H9 (cell line): ENCODE measurements at regions not wholly inside any gene's neighbourhood (a gene's known extent, or its start where the extent isn't known, plus 50 kb on each side); places are given as distances from the start of the nearest gene placed in this dataset.
"Not testable (repeated sequence)": the region's sequence is repeated elsewhere in the genome, so short reads cannot be mapped to it uniquely, and the experiment has no call there.

Source experiments
- DNase-seq: peaks from one replicate; pipeline ENCODE4 v3.0.0-alpha.2; 2017
- H2AFZ ChIP-seq: one replicate; pipeline ENCODE4 v1.6.1; 2013; ENCODE audit warnings: mild to moderate bottlenecking, low read length, control low read depth, moderate library complexity
- H2AK5ac ChIP-seq: 2 replicates; pipeline ENCODE4 v1.6.1; 2013; ENCODE audit warnings: low read length, control low read depth, mixed read lengths; ENCODE audit not compliant: insufficient read length
- H2BK120ac ChIP-seq: one replicate; pipeline ENCODE4 v1.6.1; 2013; ENCODE audit warnings: low read depth, mild to moderate bottlenecking, low read length, control low read depth, inconsistent platforms; ENCODE audit not compliant: poor library complexity, severe bottlenecking
- H2BK12ac ChIP-seq: 2 replicates; pipeline ENCODE4 v1.6.1; 2013; ENCODE audit warnings: low read length, control low read depth, mixed read lengths, low read depth; ENCODE audit not compliant: insufficient read length
- H2BK15ac ChIP-seq: 2 replicates; pipeline ENCODE4 v1.6.1; 2013; ENCODE audit warnings: low read depth, low read length, control low read depth
- H2BK20ac ChIP-seq: one replicate; pipeline ENCODE4 v1.6.1; 2013; ENCODE audit warnings: low read depth, mild to moderate bottlenecking, low read length, control low read depth, inconsistent platforms; ENCODE audit not compliant: poor library complexity, severe bottlenecking
- H2BK5ac ChIP-seq: 2 replicates; pipeline ENCODE4 v1.6.1; 2013; ENCODE audit warnings: low read length, control low read depth, mixed read lengths; ENCODE audit not compliant: insufficient read length
- H3K14ac ChIP-seq: 2 replicates; pipeline ENCODE4 v1.6.1; 2013; ENCODE audit warnings: low read length, control low read depth; ENCODE audit not compliant: insufficient read depth
- H3K18ac ChIP-seq: 2 replicates; pipeline ENCODE4 v1.6.1; 2013; ENCODE audit warnings: low read depth, mild to moderate bottlenecking, mixed read lengths, low read length, control low read depth; ENCODE audit not compliant: insufficient read length
- H3K23ac ChIP-seq: 2 replicates; pipeline ENCODE4 v1.6.1; 2013; ENCODE audit warnings: low read length, control low read depth, mixed read lengths, low read depth; ENCODE audit not compliant: insufficient read length
- H3K23me2 ChIP-seq: 2 replicates; pipeline ENCODE4 v1.6.1; 2013; ENCODE audit warnings: low read depth, mild to moderate bottlenecking, mixed read lengths, low read length, control low read depth; ENCODE audit not compliant: insufficient read length, poor library complexity, severe bottlenecking
- H3K27ac ChIP-seq: 2 replicates; pipeline ENCODE4 v1.5.1; 2013; ENCODE audit warnings: low read length, control low read depth, mixed read lengths, low read depth; ENCODE audit not compliant: insufficient read length
- H3K27me3 ChIP-seq: 2 replicates; pipeline ENCODE4 v1.6.1; 2013; ENCODE audit warnings: low read length, control low read depth, inconsistent platforms; ENCODE audit not compliant: insufficient read depth
- H3K4ac ChIP-seq: 2 replicates; pipeline ENCODE4 v1.6.1; 2013; ENCODE audit warnings: low read depth, mild to moderate bottlenecking, control low read depth, inconsistent platforms, low read length, moderate library complexity
- H3K4me1 ChIP-seq: 2 replicates; pipeline ENCODE4 v1.6.1; 2013; ENCODE audit warnings: low read length, control low read depth, inconsistent platforms; ENCODE audit not compliant: insufficient read depth
- H3K4me2 ChIP-seq: 2 replicates; pipeline ENCODE4 v1.6.1; 2013; ENCODE audit warnings: low read length, control low read depth, mixed read lengths; ENCODE audit not compliant: insufficient read length, insufficient read depth
- H3K56ac ChIP-seq: 2 replicates; pipeline ENCODE4 v1.6.1; 2013; ENCODE audit warnings: low read depth, mild to moderate bottlenecking, mixed read lengths, low read length, control low read depth; ENCODE audit not compliant: insufficient read length
- H3K79me1 ChIP-seq: 2 replicates; pipeline ENCODE4 v1.6.1; 2013; ENCODE audit warnings: low read depth, mild to moderate bottlenecking, moderate library complexity, low read length, control low read depth, inconsistent platforms; ENCODE audit not compliant: insufficient read depth, poor library complexity, severe bottlenecking
- H3K79me2 ChIP-seq: 2 replicates; pipeline ENCODE4 v1.6.1; 2013; ENCODE audit warnings: low read length, control low read depth, inconsistent platforms; ENCODE audit not compliant: insufficient read depth
- H3K9ac ChIP-seq: 2 replicates; pipeline ENCODE4 v1.6.1; 2013; ENCODE audit warnings: low read length, control low read depth, mixed read lengths; ENCODE audit not compliant: insufficient read length; ENCODE audit errors: extremely low read depth
- H3K9me3 ChIP-seq: one replicate; pipeline ENCODE4 v1.6.1; 2013; ENCODE audit warnings: low read depth, low read length, inconsistent platforms; ENCODE audit not compliant: control insufficient read depth
- H3T11ph ChIP-seq: one replicate; pipeline ENCODE4 v1.6.1; 2013; ENCODE audit warnings: mild to moderate bottlenecking, low read length, control low read depth, inconsistent platforms
- H4K20me1 ChIP-seq: one replicate; pipeline ENCODE4 v1.6.1; 2013; ENCODE audit not compliant: control insufficient read depth, insufficient read length, insufficient read depth
- H4K5ac ChIP-seq: 2 replicates; pipeline ENCODE4 v1.6.1; 2013; ENCODE audit warnings: low read depth, mild to moderate bottlenecking, mixed read lengths, low read length, control low read depth; ENCODE audit not compliant: insufficient read length
- H4K8ac ChIP-seq: replicated peaks from 2 replicates; pipeline ENCODE4 v1.6.1; 2013; ENCODE audit warnings: low read length, control low read depth, mixed read lengths, low read depth; ENCODE audit not compliant: insufficient read length
- H4K91ac ChIP-seq: 2 replicates; pipeline ENCODE4 v1.6.1; 2013; ENCODE audit warnings: low read depth, mild to moderate bottlenecking, moderate library complexity, mixed read lengths, low read length, control low read depth; ENCODE audit not compliant: insufficient read length
- H3K27ac Mint-ChIP-seq, 3 experiments: 2 replicates in 2 of 3; 3 replicates in 1 of 3; pipeline ENCODE4 v1.8.0; 2020 to 2021; ENCODE audit warnings: mixed read lengths in 3 of 3, mild to moderate bottlenecking in 1 of 3, moderate library complexity in 1 of 3
- H3K27me3 Mint-ChIP-seq: 2 replicates; pipeline ENCODE4 v1.8.0; 2021; ENCODE audit warnings: low read depth, mild to moderate bottlenecking, moderate library complexity, mixed read lengths
- H3K36me3 Mint-ChIP-seq, 3 experiments: 2 replicates in 2 of 3; 3 replicates in 1 of 3; pipeline ENCODE4 v1.8.0; 2020 to 2021; ENCODE audit warnings: low read depth in 3 of 3, mixed read lengths in 3 of 3; ENCODE audit not compliant: insufficient read depth in 1 of 3
- H3K4me1 Mint-ChIP-seq, 2 experiments: 2 replicates each; pipeline ENCODE4 v1.8.0; 2020; ENCODE audit warnings: mixed read lengths in 2 of 2
- H3K4me3 Mint-ChIP-seq, 2 experiments: 2 replicates in 1 of 2; 3 replicates in 1 of 2; pipeline ENCODE4 v1.8.0; 2020 to 2021; ENCODE audit warnings: mild to moderate bottlenecking in 2 of 2, mixed read lengths in 2 of 2, moderate library complexity in 1 of 2
- H3K9me3 Mint-ChIP-seq, 2 experiments: 2 replicates in 1 of 2; 3 replicates in 1 of 2; pipeline ENCODE4 v1.8.0; 2020; ENCODE audit warnings: mild to moderate bottlenecking in 2 of 2, mixed read lengths in 2 of 2, moderate library complexity in 1 of 2
- WGBS: extraction: QIAGEN DNeasy Blood & Tissue Kit; methylation state at CpG from one replicate; pipeline ENCODE4 v1.1.7; 2013; ENCODE audit warnings: missing lambda C conversion rate, low lambda C conversion rate, mixed read lengths; ENCODE audit not compliant: insufficient read length; ENCODE audit errors: extremely low coverage; 5-methylcytosine and 5-hydroxymethylcytosine counted together

DNA sequence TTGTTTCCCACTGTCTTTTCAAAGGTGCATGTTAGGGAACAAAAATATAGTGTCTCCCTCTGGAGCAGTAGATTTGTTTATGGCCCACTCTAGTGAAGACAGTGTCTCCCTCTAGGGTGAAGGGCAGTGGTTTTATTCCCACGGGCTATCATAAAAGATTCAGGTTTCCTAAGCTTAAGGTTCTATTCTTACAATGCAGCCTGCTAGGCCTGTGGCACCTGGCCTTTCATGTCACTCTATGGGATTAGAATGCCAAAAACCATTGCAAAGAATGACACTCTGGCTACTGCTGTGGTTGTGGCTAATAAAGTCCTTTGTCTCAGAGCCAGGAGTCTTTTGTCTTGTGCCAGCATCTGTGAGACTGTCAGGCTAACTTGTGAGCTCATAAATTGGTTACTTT, 92.6 kb upstream of the GPR39 start:
- not testable (repeated sequence) for H4K5ac ChIP-seq, H3K9ac ChIP-seq, H4K8ac ChIP-seq, H3K23me2 ChIP-seq, H3K36me3 Mint-ChIP-seq, H3K79me1 ChIP-seq, H3K56ac ChIP-seq, H3K4me1 Mint-ChIP-seq, H2BK20ac ChIP-seq, H3K27ac Mint-ChIP-seq, H3K9me3 ChIP-seq, H3K4me3 Mint-ChIP-seq, H3K4me1 ChIP-seq, H3T11ph ChIP-seq, H3K4ac ChIP-seq, H3K18ac ChIP-seq, H4K91ac ChIP-seq, H2AFZ ChIP-seq, H4K20me1 ChIP-seq, DNase-seq, H2AK5ac ChIP-seq, H3K14ac ChIP-seq, H3K9me3 Mint-ChIP-seq, H2BK12ac ChIP-seq, H2BK5ac ChIP-seq, H3K27ac ChIP-seq, H3K27me3 Mint-ChIP-seq, H3K23ac ChIP-seq, H2BK15ac ChIP-seq, H3K79me2 ChIP-seq, H3K4me2 ChIP-seq, H3K27me3 ChIP-seq, H2BK120ac ChIP-seq
- WGBS, result no CpG with 5 or more reads among the region's 1 CpG

DNA sequence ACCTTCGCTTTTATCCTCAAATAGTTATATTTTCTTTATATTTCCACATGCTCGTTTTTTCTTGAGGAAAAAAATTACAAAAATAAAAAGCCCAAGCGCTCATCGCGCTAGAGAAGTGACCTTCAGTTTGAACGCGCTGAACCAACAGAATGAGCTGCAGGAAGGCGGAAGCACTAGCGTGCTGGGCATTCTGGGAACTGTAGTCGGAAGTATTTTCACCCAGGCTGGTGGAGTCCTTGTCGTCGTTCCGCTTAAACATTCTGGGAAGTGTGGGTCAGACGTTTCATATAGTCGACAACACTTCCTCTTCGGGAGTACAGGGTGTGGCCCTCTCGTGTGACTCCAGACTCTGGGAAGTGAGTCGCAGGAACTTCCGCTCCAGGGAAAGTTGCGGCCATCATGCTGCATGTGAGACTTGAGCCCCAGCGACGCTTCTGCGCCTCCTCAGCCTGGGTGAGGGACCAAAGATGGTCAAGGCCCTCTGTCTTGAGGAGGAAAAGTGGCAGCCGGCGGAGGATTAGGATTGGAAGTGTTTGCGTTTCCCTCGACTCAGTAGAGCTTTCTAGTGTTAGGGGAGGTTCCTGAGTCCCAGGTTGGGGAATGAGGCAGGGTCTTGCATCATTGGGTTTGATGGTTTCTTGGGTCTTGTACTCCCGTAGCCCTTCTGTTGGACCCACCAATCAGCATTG, 84.1 kb upstream of the GPR39 start:
- not testable (repeated sequence) for H2AK5ac ChIP-seq, DNase-seq, H2BK20ac ChIP-seq, H2BK5ac ChIP-seq, H3K14ac ChIP-seq, H3T11ph ChIP-seq, H2BK120ac ChIP-seq, H4K5ac ChIP-seq, H3K9ac ChIP-seq, H2BK15ac ChIP-seq, H3K27ac ChIP-seq, H3K18ac ChIP-seq, H2BK12ac ChIP-seq, H3K27me3 Mint-ChIP-seq, H2AFZ ChIP-seq, H3K4me1 ChIP-seq, H3K56ac ChIP-seq, H3K9me3 ChIP-seq, H3K9me3 Mint-ChIP-seq, H3K23me2 ChIP-seq, H3K27ac Mint-ChIP-seq, H3K79me1 ChIP-seq, H3K4ac ChIP-seq, H3K4me2 ChIP-seq, H3K4me3 Mint-ChIP-seq, H4K91ac ChIP-seq, H3K79me2 ChIP-seq, H3K23ac ChIP-seq, H3K36me3 Mint-ChIP-seq, H4K20me1 ChIP-seq, H4K8ac ChIP-seq, H3K27me3 ChIP-seq
- no CpG with 5 or more reads among the region's 28 CpGs for WGBS
- H3K4me1 Mint-ChIP-seq, result peaks cover 11 to 13% of the 10 kb centered on the region in 2 experiments
